Stomach (tissue), 8 donors: ENCODE measurements at regions not wholly inside any gene's neighbourhood (a gene's known extent, or its start where the extent isn't known, plus 50 kb on each side); places are given as distances from the start of the nearest gene placed in this dataset.

Experiments
- DNase-seq, 2 donors: peaks; one replicate each; pipeline versions ENCODE4 v3.0.0 to v3.0.0-alpha.2; 2013 to 2019
- H3K27ac ChIP-seq, 5 donors: fragments of 200-600 bp in 4 of 5; sonication (generic) in 4 of 5; one replicate each; pipeline ENCODE4 v1.5.1; 2013 to 2019; ENCODE audit warnings: mild to moderate bottlenecking in 1 of 5, moderate library complexity in 1 of 5
- H3K27me3 ChIP-seq, 3 donors: fragments of 200-600 bp; sonication (generic); one replicate each; pipeline ENCODE4 v1.5.1; 2017 to 2019; ENCODE audit warnings: mixed run types in 1 of 3
- H3K36me3 ChIP-seq, 4 donors: fragments of 200-600 bp; sonication (generic); 1 replicate in 3 of 4; 2 replicates in 1 of 4; pipeline ENCODE4 v1.5.1; 2016 to 2019
- H3K4me1 ChIP-seq, 4 donors: fragments of 200-600 bp; sonication (generic); one replicate each; pipeline ENCODE4 v1.5.1; 2016 to 2019
- H3K4me3 ChIP-seq, 4 donors: fragments of 200-600 bp; sonication (generic) in 3 of 4; one replicate each; pipeline ENCODE4 v1.5.1; 2016 to 2019; ENCODE audit warnings: mild to moderate bottlenecking in 1 of 4
- H3K9me3 ChIP-seq, 4 donors: fragments of 200-600 bp; sonication (generic); one replicate each; pipeline ENCODE4 v1.5.1; 2016 to 2019
- CTCF ChIP-seq, 7 experiments: fragments of 450-650 bp in 4 of 7; fragments of 200-600 bp in 3 of 7; sonication (generic) in 3 of 7; IDR thresholded peaks; one replicate each; pipeline ENCODE4 v1.5.1; 2016 to 2019; ENCODE audit warnings: antibody characterized with exemption in 7 of 7, control low read depth in 2 of 7, mild to moderate bottlenecking in 1 of 7
- EP300 ChIP-seq: sonication (generic); formaldehyde crosslinking; IDR thresholded peaks from one replicate; pipeline ENCODE4 v1.6.1; 2017; ENCODE audit warnings: antibody characterized with exemption
- POLR2A ChIP-seq, 4 donors: fragments of 450-650 bp; IDR thresholded peaks; one replicate each; pipeline ENCODE4 v1.6.1; 2016; ENCODE audit warnings: antibody characterized with exemption in 4 of 4, control low read depth in 2 of 4, mild to moderate bottlenecking in 1 of 4, moderate library complexity in 1 of 4
- POLR2AphosphoS5 ChIP-seq, 3 donors: sonication (generic); formaldehyde crosslinking; IDR thresholded peaks; one replicate each; pipeline ENCODE4 v1.6.1; 2016; ENCODE audit warnings: antibody characterized with exemption in 3 of 3
- WGBS, 5 donors: extraction: QIAGEN DNeasy Blood & Tissue Kit in 3 of 5; methylation state at CpG; one replicate each; pipeline versions ENCODE4 v1.1.5 to v1.1.7; 2013 to 2018; 5-methylcytosine and 5-hydroxymethylcytosine counted together
- intact Hi-C: fragments of 100-400 bp; cut with DNase I; formaldehyde crosslinking; loops from one replicate; pipeline ENCODE4 v1.15.1; 2023; ENCODE audit warnings: low total_unique reads
- donor health status: healthy with polysubstance abuse.
- donor health status: Bipolar disorder and iron deficiency.
- donor health status: healthy.

DNA sequence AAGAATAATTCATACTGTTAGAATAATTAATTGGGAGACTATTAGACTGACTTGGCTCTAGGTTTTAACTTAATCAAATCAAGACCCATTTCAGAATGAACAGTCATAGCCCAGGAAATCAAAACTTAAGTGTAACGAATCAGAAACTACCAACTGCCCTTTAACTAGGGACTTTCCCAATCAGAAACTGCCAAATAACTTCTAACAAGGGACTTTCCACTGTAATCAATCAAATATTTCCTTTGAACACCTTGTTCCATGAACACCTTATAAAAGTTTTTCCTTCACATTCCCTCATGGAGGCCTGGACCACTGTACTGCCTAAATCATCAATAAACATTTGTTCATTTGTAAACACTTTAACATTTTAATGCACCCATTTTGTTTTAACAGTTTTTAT lies 1054.7 kb upstream of the TMPRSS15 start:
- no peaks in the 10 kb centered on the region for H3K36me3 ChIP-seq
- no peak overlapping the region for H3K27ac ChIP-seq
- H3K4me3 ChIP-seq = no peak overlapping the region
- no peaks in the 10 kb centered on the region for H3K4me1 ChIP-seq
- no peaks in the 10 kb centered on the region for H3K27me3 ChIP-seq
- no peak for DNase-seq
- intact Hi-C loops = no loop called here
- H3K9me3 ChIP-seq = no peaks in the 10 kb centered on the region
- no peak for TF ChIP-seq POLR2A (IDR thresholded peaks at IDR 0.05)
- WGBS, 5 donors = 27 to 46% (median 38%) methylated on average over 1 of the region's 1 CpG

DNA sequence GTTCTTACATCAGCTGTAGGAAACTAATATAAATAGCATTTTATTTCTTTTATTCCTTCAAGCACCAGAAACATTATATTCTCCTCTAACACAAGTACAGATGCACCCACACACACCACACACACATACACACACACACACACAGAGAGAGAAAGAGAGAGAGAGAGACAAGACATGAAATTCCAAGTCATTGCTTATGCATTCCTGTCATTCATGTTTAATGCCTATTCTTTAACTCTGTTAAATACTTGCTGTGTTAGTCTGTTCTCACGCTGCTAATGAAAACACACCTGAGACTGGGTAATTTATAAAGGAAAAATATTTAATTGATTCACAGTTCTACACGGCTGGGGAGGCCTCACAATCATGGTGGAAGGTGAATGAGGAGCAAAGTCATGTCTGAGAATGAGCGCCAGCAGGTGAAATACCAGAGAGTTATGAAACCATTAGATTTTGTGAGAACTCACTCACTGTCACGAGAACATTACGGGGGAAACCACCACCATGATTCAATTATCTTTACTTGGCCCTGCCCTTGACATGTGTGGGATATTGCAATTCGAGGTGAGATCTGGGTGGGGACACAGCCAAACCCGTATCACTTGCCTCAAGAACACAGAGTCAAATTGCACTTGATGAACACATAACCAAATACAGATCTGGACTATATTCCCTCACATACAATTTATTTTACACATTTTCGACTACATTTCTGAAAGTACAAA lies 1058.1 kb upstream of the TMPRSS15 start:
- intact Hi-C loops = no loop called here
- TF ChIP-seq CTCF (IDR thresholded peaks at IDR 0.05) = no peak
- TF ChIP-seq POLR2A (IDR thresholded peaks at IDR 0.05) = no peak
- no peak for TF ChIP-seq POLR2AphosphoS5 (IDR thresholded peaks at IDR 0.05)
- no peak for TF ChIP-seq EP300
- DNase-seq = no peak
- no peaks in the 10 kb centered on the region for H3K4me1 ChIP-seq
- H3K4me3 ChIP-seq = no peak overlapping the region
- no peak overlapping the region for H3K27ac ChIP-seq
- H3K36me3 ChIP-seq = no peaks in the 10 kb centered on the region
- H3K27me3 ChIP-seq = no peaks in the 10 kb centered on the region
- no peaks in the 10 kb centered on the region for H3K9me3 ChIP-seq
- WGBS, 5 donors = 80 to 88% (median 84%) methylated on average over 8 of the region's 8 CpGs

DNA sequence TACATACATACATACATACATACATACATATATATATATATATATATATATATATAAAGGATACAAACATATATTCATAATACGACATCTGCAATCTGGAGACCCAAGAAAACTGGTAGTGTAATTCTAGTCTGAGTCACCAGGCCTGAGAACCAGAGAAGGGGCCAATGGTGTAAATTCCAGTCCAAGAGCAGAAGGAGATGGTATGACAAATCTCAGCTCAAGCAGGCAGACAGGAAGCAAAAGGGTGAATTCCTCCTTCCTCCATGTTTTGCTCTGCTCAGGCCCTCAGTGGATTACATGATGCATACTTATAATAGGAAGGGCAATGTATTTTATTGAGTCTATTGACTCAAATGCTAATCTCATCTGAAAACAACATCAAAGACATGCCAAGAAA lies 1060.4 kb upstream of the TMPRSS15 start:
- DNase-seq = no peak
- Histone ChIP-seq H3K4me1 (peaks cover 0 to 9% (median 0%) of the 10 kb centered on the region in 4 donors), H3K9me3 (no peaks in the 10 kb centered on the region), H3K36me3 (no peaks in the 10 kb centered on the region), H3K4me3 (no peak overlapping the region), H3K27me3 (no peaks in the 10 kb centered on the region), H3K27ac (no peak overlapping the region)
- TF ChIP-seq EP300 = no peak
- TF ChIP-seq POLR2AphosphoS5 (IDR thresholded peaks at IDR 0.05) = no peak
- no peak for TF ChIP-seq CTCF (IDR thresholded peaks at IDR 0.05)
- no peak for TF ChIP-seq POLR2A (IDR thresholded peaks at IDR 0.05)
- intact Hi-C loops = no loop called here
- WGBS, 5 donors = 89 to 100% (median 94%) methylated on average over 1 of the region's 1 CpG

- Histone ChIP-seq H3K9me3 (peaks cover 0 to 19% (median 4%) of the 10 kb centered on the region in 4 donors), H3K4me1 (peaks cover 0 to 9% (median 0%) of the 10 kb centered on the region in 4 donors), H3K27me3 (no peaks in the 10 kb centered on the region), H3K27ac (no peak overlapping the region), H3K4me3 (no peak overlapping the region), H3K36me3 (no peaks in the 10 kb centered on the region)
- intact Hi-C loops = no loop called here
- DNase-seq = no peak
- no peak for TF ChIP-seq POLR2AphosphoS5 (IDR thresholded peaks at IDR 0.05)
- no peak for TF ChIP-seq EP300
- 71 to 91% (median 84%) methylated on average over 3 of the region's 3 CpGs for WGBS, 5 donors
Observed at GRCh38 chr21:19468991-19469715, 1065.6 kb upstream of the TMPRSS15 start.

DNA sequence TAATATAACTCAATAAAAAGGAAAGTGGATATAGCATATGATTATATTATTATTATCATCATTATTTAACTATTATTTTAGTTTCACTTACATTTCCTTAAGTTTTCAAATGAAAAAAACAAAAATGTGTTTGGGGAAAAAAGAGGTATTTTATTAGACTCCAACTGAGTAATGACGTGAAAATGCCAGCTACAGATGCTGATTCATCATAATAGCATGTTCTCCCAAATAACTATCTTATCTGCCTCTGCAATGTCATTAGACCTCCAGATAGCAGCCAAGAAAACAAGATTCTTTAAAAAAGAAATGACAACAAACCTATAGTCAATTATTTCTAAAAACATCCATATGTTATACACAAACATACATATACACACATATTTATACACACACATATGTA lies 1071.9 kb upstream of the TMPRSS15 start:
- DNase-seq = no peak
- no peak overlapping the region for H3K4me3 ChIP-seq
- H3K27me3 ChIP-seq = no peaks in the 10 kb centered on the region
- no peaks in the 10 kb centered on the region for H3K4me1 ChIP-seq
- intact Hi-C loops = no loop called here
- no peak overlapping the region for H3K27ac ChIP-seq
- peaks cover 0 to 22% (median 8%) of the 10 kb centered on the region in 4 donors for H3K9me3 ChIP-seq
- H3K36me3 ChIP-seq = no peaks in the 10 kb centered on the region
- WGBS, 5 donors = 82 to 94% (median 83%) methylated on average over 1 of the region's 1 CpG
- TF ChIP-seq EP300 (no peak), POLR2AphosphoS5 (IDR thresholded peaks at IDR 0.05) (no peak), POLR2A (IDR thresholded peaks at IDR 0.05) (no peak), CTCF (IDR thresholded peaks at IDR 0.05) (no peak)
